ENCODE measurements at regions not wholly inside any gene's neighbourhood (a gene's known extent, or its start where the extent isn't known, plus 50 kb on each side); places are given as distances from the start of the nearest gene placed in this dataset.
"Not testable (repeated sequence)": the region's sequence is repeated elsewhere in the genome, so short reads cannot be mapped to it uniquely, and the experiment has no call there.

GRCh38 chr1:105004515-105004914 is 1254.8 kb downstream of the AMY1C start:
- no peak for DNase-seq

- DNase-seq: no peak
Observed at GRCh38 chr1:105005594-105006195, 1256.0 kb downstream of the AMY1C start.

DNA sequence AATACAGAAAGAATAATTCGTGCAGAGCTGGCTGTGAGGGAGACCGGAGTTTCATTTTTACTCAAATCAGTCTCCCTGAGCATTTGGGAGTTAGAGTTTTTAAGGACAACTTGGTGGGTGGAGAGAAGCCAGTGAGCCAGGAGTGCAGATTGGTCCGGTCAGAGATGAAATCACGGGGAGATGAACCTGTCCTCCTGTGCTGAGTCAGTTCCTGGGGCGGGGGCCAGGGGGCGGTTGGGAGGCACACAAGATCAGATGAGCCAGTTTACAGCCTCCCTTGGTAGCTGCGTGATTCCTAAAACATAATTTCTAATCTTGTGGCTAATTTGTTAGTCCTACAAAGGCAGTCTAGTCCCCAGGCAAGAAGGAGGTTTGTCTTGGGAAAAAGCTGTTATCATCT is 1267.9 kb downstream of the AMY1C start:
- no peak for DNase-seq

DNA sequence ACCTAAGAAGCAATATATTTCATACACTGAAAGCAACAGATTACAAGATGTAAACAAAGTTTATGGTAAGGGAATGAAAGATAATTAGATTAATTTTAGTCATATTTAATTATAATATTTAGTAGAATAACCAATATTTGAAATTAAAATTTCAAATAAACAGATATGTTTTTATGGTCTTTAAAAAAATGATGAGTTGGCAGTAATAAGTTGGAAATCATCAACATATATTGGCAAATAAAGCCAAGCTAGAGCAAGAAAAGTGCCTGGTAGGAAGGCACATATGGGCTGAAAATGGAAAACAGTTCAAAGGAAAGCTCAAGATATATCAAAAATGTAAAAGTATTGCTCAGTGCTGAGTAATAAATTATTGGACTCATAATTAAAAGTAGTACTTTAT is 1274.0 kb downstream of the AMY1C start:
- no peak for DNase-seq

- DNase-seq: no peak
Observed at GRCh38 chr1:105027838-105028471, 1278.3 kb downstream of the AMY1C start.

DNA sequence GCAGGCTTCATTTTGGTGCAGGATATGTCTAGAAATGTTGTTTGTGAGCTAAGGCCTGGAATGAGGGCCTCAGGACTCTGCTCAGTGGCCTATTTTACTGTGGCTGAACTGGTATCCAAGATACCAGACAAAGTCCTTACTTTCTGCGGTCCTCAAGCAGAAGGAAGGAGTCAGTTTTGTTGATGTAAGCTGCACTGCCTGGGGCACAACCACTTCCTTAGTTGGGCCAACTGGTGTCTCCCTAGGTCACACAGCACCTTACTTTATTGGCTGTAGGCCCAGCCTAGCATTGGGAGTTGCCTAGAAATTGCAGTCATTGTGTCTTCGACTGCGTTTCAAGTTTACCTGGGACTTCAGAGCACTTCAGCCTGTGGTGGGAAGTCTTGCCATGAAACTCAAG is 1322.7 kb downstream of the AMY1C start:
- DNase-seq: no peak

DNA sequence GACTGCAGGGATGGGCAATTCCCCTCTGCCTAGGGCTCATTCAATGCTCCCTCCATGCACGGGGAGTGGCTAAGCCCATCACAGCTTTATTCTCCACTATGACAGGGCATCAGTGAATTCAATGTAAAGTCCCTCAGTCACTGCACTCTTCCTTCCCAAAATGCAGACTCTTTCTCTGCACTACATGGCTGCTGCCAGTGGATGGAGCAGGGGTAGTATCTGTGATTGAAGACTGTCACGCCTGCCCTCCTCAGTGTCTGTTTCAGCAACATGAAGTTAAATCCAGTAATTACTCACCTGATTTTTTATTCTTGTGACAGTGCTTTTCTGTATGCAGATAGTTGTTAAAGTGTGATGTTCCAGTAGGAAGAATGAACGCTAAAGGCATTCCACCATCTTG is 1323.2 kb downstream of the AMY1C start:
- DNase-seq: no peak

DNA sequence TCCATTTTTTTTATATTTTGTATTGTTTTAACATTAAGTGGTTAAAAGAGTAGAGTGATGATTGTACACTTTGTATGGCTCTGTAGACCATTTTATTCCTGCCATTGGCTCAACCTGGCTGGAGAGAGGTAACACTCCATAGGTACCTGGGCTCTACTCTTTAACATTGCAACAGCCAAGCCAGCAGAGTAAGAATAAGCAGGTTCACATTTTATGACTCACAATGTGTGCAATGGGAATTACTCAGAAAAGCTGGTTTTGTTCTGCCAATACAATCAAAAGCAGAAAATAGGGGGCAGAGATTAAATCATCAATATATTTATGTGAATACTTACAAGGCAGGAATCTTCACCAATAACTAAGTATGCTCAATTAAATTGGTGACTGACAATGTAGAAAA is 1324.0 kb downstream of the AMY1C start:
- no peak for DNase-seq

- no peak for DNase-seq
Observed at GRCh38 chr1:105083611-105084010, 1333.9 kb downstream of the AMY1C start.

DNA sequence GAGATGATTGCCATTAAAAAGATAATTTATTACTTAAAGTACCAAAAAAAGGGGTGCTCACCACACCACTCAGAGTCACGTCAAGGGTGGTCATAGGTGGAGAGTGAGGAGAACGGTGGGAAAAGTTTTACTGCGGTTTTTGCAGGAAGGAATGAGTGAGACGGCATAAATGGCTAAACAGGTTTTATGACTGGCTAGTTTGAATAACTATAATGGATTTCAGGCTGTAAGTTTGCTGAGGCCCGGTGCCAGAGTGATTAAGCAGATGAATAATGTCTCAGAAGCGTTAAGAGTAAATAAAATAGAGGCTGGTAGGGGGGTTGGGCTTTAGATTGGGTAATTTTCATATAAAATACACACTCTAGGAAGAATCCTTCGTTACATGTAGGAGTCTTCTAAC is 1337.8 kb downstream of the AMY1C start:
- DNase-seq: no peak

DNA sequence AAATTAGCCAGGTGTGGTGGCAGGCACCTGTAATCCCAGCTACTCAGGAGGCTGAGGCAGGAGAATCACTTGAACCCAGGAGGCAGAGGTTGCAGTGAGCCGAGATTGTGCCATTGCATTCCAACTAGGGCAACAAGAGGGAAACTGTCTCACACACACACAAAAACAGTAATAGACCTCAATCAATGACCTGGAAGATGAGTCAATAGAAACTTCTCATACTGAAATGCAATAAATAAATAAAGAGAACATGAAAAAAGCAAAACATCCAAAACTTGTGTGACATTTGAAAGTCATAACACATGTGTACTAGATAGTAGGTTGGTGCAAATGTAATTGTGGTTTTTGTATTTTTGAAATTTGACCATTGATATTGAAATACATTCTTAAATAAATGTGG is 1338.5 kb downstream of the AMY1C start:
- DNase-seq: no peak

DNA sequence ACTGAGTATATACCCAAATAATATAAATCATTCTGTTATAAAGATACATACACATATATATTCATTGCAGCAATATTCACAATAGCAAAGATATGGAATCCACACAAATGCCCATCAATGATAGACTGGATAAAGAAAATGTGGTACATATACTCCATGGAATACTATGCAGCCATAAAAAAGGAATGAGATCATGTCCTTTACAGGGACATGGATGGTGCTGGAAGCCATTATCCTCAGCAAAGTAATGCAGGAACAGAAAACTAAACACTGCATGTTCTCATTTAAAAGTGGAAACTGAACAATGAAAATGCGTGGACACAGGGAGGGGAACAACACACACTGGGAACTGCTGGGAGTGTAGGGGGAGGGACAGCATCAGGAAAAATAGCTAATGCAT is 1344.2 kb downstream of the AMY1C start:
- DNase-seq: not testable (repeated sequence)

DNA sequence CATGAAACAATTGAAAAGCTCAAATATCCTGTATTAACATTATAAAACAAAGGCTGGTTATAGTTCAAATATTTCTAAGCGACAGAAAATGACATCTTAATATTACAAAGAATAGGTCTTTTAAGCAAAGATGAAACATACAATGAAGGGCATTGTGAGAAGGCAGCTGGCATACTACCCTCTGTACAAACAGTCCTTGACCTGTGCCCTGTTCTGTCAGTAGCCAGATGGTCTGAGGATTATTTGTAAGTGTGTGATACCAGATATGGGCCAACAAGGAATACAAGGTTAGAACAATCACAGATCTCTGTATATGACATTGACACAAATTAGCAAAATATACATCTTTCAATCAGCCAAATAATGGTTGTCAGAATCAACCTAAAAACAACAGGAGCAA is 1350.4 kb downstream of the AMY1C start:
- no peak for DNase-seq

- DNase-seq: no peak
Observed at GRCh38 chr1:105101261-105101660, 1351.6 kb downstream of the AMY1C start.

DNA sequence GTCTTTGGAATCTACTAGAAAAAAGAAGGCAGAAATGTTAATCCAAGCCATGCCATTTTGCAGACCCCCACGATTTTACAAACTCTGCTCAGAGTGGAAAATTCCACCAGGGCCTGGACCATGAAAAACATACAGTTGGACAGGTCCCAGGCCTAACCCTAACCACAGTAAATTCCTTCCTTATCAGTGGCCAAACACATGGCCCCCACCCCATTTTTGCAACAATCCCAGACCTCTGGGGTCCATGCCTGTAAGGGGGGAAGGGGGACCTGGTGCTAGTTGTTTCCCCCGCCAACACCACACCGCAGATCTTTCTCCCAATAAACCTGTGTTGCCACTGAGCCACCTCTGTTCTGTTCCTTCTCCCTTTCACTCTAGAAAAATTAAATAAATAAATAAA is 1352.7 kb downstream of the AMY1C start:
- DNase-seq: no peak

DNA sequence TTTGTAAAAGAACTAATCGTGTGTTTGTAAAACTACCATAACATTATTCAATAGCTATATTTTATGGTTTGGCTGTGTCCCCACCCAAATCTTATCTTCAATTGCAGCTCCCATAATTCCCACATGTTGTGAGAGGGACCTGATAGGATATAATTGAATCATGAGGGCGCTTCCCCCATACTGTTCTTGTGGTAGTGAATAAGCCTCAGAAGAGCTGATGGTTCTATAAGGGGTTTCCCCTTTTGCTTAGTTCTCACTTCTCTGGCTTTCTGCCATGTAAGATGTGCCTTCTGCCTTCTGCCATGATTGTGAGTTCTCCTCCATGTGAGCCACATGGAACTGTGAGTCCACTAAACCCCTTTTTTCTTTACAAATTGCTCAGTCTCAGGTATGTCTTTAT is 1372.3 kb downstream of the AMY1C start:
- no peak for DNase-seq

GRCh38 chr1:105137543-105138457 is 1388.1 kb downstream of the AMY1C start:
- DNase-seq: no peak

- DNase-seq: no peak
Observed at GRCh38 chr1:105138458-105138893, 1388.8 kb downstream of the AMY1C start.

DNA sequence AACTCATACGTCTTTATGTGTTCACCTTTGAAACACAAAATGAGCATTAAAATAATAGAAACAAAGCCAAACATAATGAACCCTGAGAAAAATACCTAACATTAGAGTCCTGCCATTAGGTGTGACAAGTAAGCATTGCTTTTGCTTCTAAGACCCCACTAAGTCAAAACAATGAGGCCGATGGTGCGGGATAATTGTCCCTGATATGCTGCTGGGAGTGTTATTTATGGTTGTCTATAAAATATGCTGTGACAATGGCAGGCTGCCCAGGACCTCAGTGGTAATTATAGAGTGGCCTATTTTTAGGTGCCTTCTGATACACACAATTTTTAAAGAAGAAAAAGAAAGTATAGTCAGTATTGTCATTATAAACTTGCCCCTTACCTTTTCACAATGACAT is 1423.1 kb downstream of the AMY1C start:
- no peak for DNase-seq

GRCh38 chr1:105180789-105181188 is 1431.1 kb downstream of the AMY1C start:
- DNase-seq: no peak

GRCh38 chr1:105204836-105205371 is 1455.2 kb downstream of the AMY1C start:
- no peak for DNase-seq

GRCh38 chr1:105208581-105208980 is 1458.9 kb downstream of the AMY1C start:
- DNase-seq: no peak

DNA sequence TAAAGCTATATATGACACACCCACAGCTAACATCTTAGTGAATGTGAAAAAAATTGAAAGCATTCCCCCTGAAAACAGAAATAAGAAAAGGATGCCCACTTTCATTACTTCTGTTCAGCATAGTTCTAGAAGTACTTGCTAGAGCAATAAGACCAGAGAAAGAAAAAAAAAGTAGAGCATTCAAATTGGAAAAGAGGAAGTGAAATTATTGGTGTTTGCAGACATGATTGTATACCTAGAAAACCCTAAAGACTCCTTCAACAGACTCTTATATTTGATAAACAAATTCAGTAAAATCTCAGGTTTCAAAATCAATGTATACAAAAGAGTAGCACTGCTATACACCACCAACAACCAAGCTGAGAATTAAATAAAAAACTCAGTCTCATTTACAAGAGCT is 1461.0 kb downstream of the AMY1C start:
- no peak for DNase-seq

- no peak for DNase-seq
Observed at GRCh38 chr1:105231378-105231777, 1481.7 kb downstream of the AMY1C start.

Data from GOT3 (cell line).